Adrenal gland (tissue), 9 donors: ENCODE measurements at regions not wholly inside any gene's neighbourhood (a gene's known extent, or its start where the extent isn't known, plus 50 kb on each side); places are given as distances from the start of the nearest gene placed in this dataset.
A peak's percentile ranks its signal among the peaks of the same experiment; 100 is the strongest.
"Not testable (repeated sequence)": the region's sequence is repeated elsewhere in the genome, so short reads cannot be mapped to it uniquely, and the experiment has no call there.

Experiments used
- DNase-seq, 7 donors: peaks; one replicate each; pipeline ENCODE4 v3.0.0-alpha.2; 2019 to 2020
- H3K27ac ChIP-seq, 5 donors: fragments of 200-600 bp; sonication (generic) in 4 of 5; 1 replicate in 3 of 5; 2 replicates in 2 of 5; pipeline versions ENCODE4 v1.5.1 to v1.8.0; 2016 to 2020; ENCODE audit warnings: mild to moderate bottlenecking in 1 of 5
- H3K27me3 ChIP-seq: fragments of 200-600 bp; 2 replicates; pipeline ENCODE4 v1.8.0; 2021
- H3K36me3 ChIP-seq, 2 donors: fragments of 200-600 bp; replicated peaks in 1 of 2; 1 replicate in 1 of 2; 2 replicates in 1 of 2; pipeline versions ENCODE4 v1.5.1 to v1.8.0; 2018 to 2022
- H3K4me1 ChIP-seq, 2 donors: fragments of 200-600 bp; replicated peaks in 1 of 2; 1 replicate in 1 of 2; 2 replicates in 1 of 2; pipeline versions ENCODE4 v1.5.1 to v1.8.0; 2018 to 2021
- H3K4me3 ChIP-seq, 4 donors: fragments of 200-600 bp; sonication (generic) in 3 of 4; one replicate each; pipeline ENCODE4 v1.5.1; 2016 to 2018
- H3K9me3 ChIP-seq, 3 donors: fragments of 200-600 bp; sonication (generic) in 1 of 3; replicated peaks in 1 of 3; 1 replicate in 2 of 3; 2 replicates in 1 of 3; pipeline versions ENCODE4 v1.5.1 to v1.8.0; 2016 to 2021
- CTCF ChIP-seq, 6 experiments: fragments of 450-650 bp in 4 of 6; fragments of 200-600 bp in 2 of 6; sonication (generic) in 1 of 6; IDR thresholded peaks; 1 replicate in 5 of 6; 2 replicates in 1 of 6; pipeline versions ENCODE4 v1.5.1 to v1.8.0; 2016 to 2021; ENCODE audit warnings: antibody characterized with exemption in 6 of 6, mild to moderate bottlenecking in 2 of 6, moderate library complexity in 1 of 6
- POLR2A ChIP-seq, 2 donors: fragments of 450-650 bp; IDR thresholded peaks; one replicate each; pipeline ENCODE4 v1.6.1; 2017; ENCODE audit warnings: antibody characterized with exemption in 2 of 2, mild to moderate bottlenecking in 2 of 2, moderate library complexity in 1 of 2
- whole genome bisulfite sequencing, 4 donors: extraction: QIAGEN DNeasy Blood & Tissue Kit in 2 of 4; methylation state at CpG; one replicate each; pipeline versions ENCODE4 v1.1.5 to v1.1.7; 2013 to 2017; 5-methylcytosine and 5-hydroxymethylcytosine counted together
- intact Hi-C, 2 donors: fragments of 100-400 bp; cut with DNase I; formaldehyde crosslinking; loops; one replicate each; pipeline versions ENCODE4 v1.14.1 to v1.15.0; 2022 to 2023
- donor health status: healthy with polysubstance abuse.
- donor health status: Bipolar disorder and iron deficiency.
- donor health status: DM: yes; HTN: yes; CAD: no.
- donor health status: DM: no; HTN: no; CAD: no.
- donor health status: DM: no; HTN: no; CAD: no.

DNA sequence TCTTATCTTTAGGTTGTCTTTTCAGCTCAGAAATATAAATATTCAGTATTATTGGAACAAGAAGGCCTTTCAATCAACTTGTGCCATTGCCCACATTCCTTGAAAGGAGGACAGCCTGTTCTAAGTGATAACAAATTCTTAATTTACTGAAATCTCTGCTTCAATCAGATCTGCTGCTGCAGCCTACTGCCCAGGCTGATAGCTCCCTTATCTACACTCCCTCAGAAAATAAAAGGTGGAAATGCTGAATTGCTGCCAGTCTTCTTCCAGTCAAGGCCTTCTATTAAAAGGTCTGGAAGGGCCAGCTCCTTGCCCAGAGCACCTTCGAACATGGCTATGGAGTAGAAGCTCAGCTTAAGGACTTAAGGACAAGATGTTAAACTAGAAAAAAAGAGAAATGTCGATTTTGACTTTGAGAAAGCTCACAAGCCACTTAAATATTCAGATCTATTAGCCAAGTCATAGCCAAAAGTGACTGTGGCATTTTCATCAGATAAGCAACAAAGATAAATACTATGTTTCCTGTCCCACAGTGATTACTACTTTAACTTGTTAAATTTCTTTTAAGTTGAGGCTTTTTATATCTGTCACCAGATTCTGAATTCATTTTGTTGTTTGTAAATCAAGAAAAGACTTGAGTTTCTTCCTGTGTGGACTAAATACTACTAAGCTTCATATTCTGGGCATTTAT is 480.5 kb upstream of the CBLB start:
- Histone ChIP-seq H3K4me1 (no peaks in the 10 kb centered on the region), H3K4me3 (no peak overlapping the region), H3K9me3 (no peaks in the 10 kb centered on the region), H3K36me3 (no peaks in the 10 kb centered on the region), H3K27me3 (no peaks in the 10 kb centered on the region), H3K27ac (no peak overlapping the region)
- intact Hi-C loops: no loop called here
- peak in 5 of 7 donors; percentile 14 to 31 (median 22) for DNase-seq
- TF ChIP-seq CTCF (IDR thresholded peaks at IDR 0.05): no peak
- no peak for TF ChIP-seq POLR2A (IDR thresholded peaks at IDR 0.05)
- WGBS, 4 donors: 21 to 50% (median 36%) methylated on average over 2 of the region's 2 CpGs

DNA sequence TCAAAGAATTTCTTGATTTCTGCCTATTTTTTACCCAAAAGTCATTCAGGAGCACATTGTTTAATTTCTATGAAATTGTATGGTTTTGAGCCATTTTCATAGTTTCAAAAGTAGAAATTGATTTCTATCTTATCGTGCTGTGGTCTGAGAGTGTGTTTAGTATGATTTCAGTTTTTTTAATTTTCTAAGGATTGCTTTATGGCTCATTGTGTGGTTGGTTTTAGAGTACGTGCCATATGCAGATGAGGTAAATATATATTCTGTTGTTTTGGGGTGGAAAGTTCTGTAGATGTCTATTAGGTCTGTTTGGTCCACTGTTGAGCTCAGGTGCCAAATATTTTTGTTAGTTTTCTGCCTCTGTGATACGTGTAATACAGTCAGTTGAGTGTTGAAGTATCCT is 487.1 kb upstream of the CBLB start:
- 85 to 99% (median 89%) methylated on average over 3 of the region's 3 CpGs for WGBS, 4 donors
- no peaks in the 10 kb centered on the region for H3K4me1 ChIP-seq
- H3K4me3 ChIP-seq: no peak overlapping the region
- H3K27ac ChIP-seq: no peak overlapping the region
- intact Hi-C loops: no loop called here
- no peak for DNase-seq
- H3K9me3 ChIP-seq: no peaks in the 10 kb centered on the region
- no peaks in the 10 kb centered on the region for H3K36me3 ChIP-seq
- TF ChIP-seq POLR2A (IDR thresholded peaks at IDR 0.05): no peak
- TF ChIP-seq CTCF (IDR thresholded peaks at IDR 0.05): no peak
- no peaks in the 10 kb centered on the region for H3K27me3 ChIP-seq

GRCh38 chr3:106359692-106360091 is 490.9 kb upstream of the CBLB start:
- Histone ChIP-seq H3K27ac (no peak overlapping the region), H3K4me1 (no peaks in the 10 kb centered on the region), H3K27me3 (no peaks in the 10 kb centered on the region), H3K4me3 (no peak overlapping the region), H3K9me3 (no peaks in the 10 kb centered on the region), H3K36me3 (no peaks in the 10 kb centered on the region)
- 88 to 98% (median 92%) methylated on average over 3 of the region's 3 CpGs for whole genome bisulfite sequencing, 4 donors
- intact Hi-C loops: no loop called here
- no peak for DNase-seq
- TF ChIP-seq CTCF (IDR thresholded peaks at IDR 0.05) (no peak), POLR2A (IDR thresholded peaks at IDR 0.05) (no peak)

DNA sequence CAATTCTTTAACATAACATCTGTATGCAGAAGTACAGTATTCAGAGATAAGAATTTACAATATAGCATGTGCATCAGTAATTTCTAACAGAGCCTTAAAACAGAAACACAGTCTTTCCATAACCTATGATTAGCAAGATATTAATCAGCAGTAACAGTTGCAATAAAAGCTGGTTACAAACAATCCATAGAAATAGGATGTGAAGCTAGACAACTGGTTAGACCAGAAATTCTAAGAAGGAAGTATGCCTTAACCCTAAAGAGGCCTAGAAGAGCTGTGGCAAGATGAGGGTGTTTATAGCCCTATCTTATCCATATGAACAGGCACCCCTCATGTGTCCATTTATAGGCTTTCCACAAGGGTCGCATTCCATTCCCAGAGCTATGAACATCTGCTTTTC is 492.1 kb upstream of the CBLB start:
- H3K4me1 ChIP-seq, DNase-seq, H3K4me3 ChIP-seq, intact Hi-C loops, H3K27ac ChIP-seq, H3K9me3 ChIP-seq, H3K36me3 ChIP-seq, H3K27me3 ChIP-seq: not testable (repeated sequence)
- 91 to 93% (median 91%) methylated on average over 1 of the region's 1 CpG; no CpG with 5 or more reads in 1 of the 4 donors for WGBS, 4 donors

- Histone ChIP-seq H3K4me3 (no peak overlapping the region), H3K27ac (no peak overlapping the region), H3K36me3 (no peaks in the 10 kb centered on the region), H3K27me3 (no peaks in the 10 kb centered on the region), H3K9me3 (no peaks in the 10 kb centered on the region), H3K4me1 (no peaks in the 10 kb centered on the region)
- DNase-seq: no peak
- TF ChIP-seq CTCF (IDR thresholded peaks at IDR 0.05): no peak
- no peak for TF ChIP-seq POLR2A (IDR thresholded peaks at IDR 0.05)
- intact Hi-C loops: no loop called here
- 87 to 95% (median 94%) methylated on average over 1 of the region's 1 CpG for WGBS, 4 donors
Observed at GRCh38 chr3:106364477-106364876, 495.7 kb upstream of the CBLB start.
